ENCODE measurements at regions not wholly inside any gene's neighbourhood (a gene's known extent, or its start where the extent isn't known, plus 50 kb on each side); places are given as distances from the start of the nearest gene placed in this dataset.

- TF ChIP-seq CTCF (IDR thresholded peaks at IDR 0.05; ENCODE audit: insufficient read depth, low read depth, low read length) (no peak), EZH2 (IDR thresholded peaks at IDR 0.05; ENCODE audit: insufficient read depth, low read length) (no peak)
Measured at GRCh38 chr6:164731539-164731938, 577.9 kb downstream of the C6orf118 start.
